ENCODE measurements at regions not wholly inside any gene's neighbourhood (a gene's known extent, or its start where the extent isn't known, plus 50 kb on each side); places are given as distances from the start of the nearest gene placed in this dataset.

DNA sequence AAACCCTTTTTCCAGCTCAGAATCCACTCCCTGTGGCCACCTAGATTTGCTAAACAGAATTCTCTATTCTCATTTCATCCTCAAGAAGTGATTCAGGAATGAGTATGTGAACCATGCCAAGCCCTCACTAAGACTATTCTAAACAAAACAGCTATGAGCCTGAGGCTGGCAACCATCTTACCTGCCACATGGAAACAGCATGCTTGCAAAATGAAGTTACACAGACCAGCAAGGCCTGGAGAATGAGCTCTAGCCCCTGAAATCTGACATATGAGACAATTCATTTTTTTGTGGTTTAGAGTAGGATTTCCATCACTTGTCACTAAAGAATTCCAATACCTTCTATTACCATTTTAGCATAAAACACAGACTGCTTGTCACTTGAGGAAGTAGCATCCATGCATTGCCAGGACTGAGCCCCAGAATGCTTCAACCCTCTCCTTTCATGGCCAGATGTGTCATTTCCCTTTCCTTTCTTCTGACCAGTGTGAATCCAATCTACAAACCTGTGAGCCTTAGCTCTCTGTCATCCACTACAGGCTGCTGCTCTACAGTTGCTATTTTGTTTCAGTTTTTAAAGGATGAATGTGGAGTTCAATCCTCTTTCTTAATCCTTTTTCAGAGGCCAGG lies 744.3 kb upstream of the ACVR2A start:
- H3K27me3 ChIP-seq: no peaks in the 10 kb centered on the region
- no peaks in the 10 kb centered on the region for H3K36me3 ChIP-seq
- peak overlapping the region; percentile 76 to 87 for H3K27ac ChIP-seq
- H3K4me1 ChIP-seq: no peaks in the 10 kb centered on the region
- DNase-seq (ENCODE audit: low spot score in 2 of 2): no peak
- TF ChIP-seq, protein P1, sequence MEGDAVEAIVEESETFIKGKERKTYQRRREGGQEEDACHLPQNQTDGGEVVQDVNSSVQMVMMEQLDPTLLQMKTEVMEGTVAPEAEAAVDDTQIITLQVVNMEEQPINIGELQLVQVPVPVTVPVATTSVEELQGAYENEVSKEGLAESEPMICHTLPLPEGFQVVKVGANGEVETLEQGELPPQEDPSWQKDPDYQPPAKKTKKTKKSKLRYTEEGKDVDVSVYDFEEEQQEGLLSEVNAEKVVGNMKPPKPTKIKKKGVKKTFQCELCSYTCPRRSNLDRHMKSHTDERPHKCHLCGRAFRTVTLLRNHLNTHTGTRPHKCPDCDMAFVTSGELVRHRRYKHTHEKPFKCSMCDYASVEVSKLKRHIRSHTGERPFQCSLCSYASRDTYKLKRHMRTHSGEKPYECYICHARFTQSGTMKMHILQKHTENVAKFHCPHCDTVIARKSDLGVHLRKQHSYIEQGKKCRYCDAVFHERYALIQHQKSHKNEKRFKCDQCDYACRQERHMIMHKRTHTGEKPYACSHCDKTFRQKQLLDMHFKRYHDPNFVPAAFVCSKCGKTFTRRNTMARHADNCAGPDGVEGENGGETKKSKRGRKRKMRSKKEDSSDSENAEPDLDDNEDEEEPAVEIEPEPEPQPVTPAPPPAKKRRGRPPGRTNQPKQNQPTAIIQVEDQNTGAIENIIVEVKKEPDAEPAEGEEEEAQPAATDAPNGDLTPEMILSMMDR (IDR thresholded peaks at IDR 0.05): no peak
- TF ChIP-seq POLR2A (IDR thresholded peaks at IDR 0.05): no peak
- TF ChIP-seq POLR2AphosphoS5 (IDR thresholded peaks at IDR 0.05): no peak
- intact Hi-C loops (cut with DNase I; ENCODE audit: low total_unique reads): loop anchor here (2.0 kb wide), 1 partner anchor 42 kb away; no protein-coding TSS in a partner anchor
- H3K4me3 ChIP-seq: no peak overlapping the region
- H3K9me3 ChIP-seq: no peaks in the 10 kb centered on the region

DNA sequence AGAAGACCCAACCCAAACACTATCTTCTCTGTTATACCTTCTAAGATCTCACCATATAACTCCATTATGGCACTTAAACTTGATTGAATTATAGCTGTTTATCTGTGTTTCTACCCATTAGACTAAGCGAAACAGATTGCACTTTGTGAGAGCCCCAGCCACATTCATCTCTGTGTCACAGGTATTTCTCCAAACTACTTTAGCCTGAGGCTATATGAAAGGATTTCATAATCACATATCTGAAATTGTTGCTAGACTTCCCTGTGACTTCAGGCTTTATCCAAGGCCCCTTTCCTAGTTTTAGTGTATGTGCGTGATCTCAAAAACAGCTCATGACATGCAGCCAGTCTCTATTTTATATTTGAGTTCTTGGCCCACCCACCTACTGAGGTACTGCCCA lies 745.0 kb upstream of the ACVR2A start:
- TF ChIP-seq, protein P1 (IDR thresholded peaks at IDR 0.05): no peak
- TF ChIP-seq POLR2A (IDR thresholded peaks at IDR 0.05) (no peak), POLR2AphosphoS5 (IDR thresholded peaks at IDR 0.05) (no peak)
- Histone ChIP-seq H3K4me3 (no peak overlapping the region), H3K36me3 (no peaks in the 10 kb centered on the region), H3K4me1 (no peaks in the 10 kb centered on the region), H3K9me3 (no peaks in the 10 kb centered on the region), H3K27me3 (no peaks in the 10 kb centered on the region), H3K27ac (peak overlapping the region; percentile 76 to 87)
- DNase-seq (ENCODE audit: low spot score in 2 of 2): no peak
- intact Hi-C loops (cut with DNase I; ENCODE audit: low total_unique reads): loop anchor here (2.0 kb wide), 1 partner anchor 43 kb away; no protein-coding TSS in a partner anchor

DNA sequence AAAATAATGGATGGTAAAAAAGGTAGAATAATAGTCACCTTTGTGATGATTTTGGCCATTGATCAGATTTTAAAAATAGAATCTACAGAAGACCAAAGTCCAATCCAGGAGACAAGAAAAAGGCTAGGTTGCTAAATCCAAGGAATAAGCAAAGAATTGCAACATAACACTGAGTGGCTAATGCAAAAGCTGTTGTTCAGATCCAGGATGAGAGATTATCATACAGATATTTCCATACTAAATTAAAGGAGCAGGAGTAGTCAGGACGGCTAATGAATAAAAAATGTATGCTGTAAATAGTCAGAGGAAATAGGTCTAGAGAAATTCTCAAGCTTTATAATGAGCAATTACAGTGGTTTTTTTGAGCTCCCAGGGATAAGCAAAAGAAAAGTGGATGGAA lies 745.9 kb upstream of the ACVR2A start:
- Histone ChIP-seq H3K27me3 (no peaks in the 10 kb centered on the region), H3K27ac (peak overlapping the region; percentile 38 to 87), H3K36me3 (no peaks in the 10 kb centered on the region), H3K4me1 (no peaks in the 10 kb centered on the region), H3K4me3 (no peak overlapping the region), H3K9me3 (no peaks in the 10 kb centered on the region)
- no peak for TF ChIP-seq POLR2AphosphoS5 (IDR thresholded peaks at IDR 0.05)
- TF ChIP-seq POLR2A (IDR thresholded peaks at IDR 0.05): no peak
- TF ChIP-seq, protein P1 (IDR thresholded peaks at IDR 0.05): no peak
- intact Hi-C loops (cut with DNase I; ENCODE audit: low total_unique reads): no loop called here
- no peak for DNase-seq (ENCODE audit: low spot score in 2 of 2)

DNA sequence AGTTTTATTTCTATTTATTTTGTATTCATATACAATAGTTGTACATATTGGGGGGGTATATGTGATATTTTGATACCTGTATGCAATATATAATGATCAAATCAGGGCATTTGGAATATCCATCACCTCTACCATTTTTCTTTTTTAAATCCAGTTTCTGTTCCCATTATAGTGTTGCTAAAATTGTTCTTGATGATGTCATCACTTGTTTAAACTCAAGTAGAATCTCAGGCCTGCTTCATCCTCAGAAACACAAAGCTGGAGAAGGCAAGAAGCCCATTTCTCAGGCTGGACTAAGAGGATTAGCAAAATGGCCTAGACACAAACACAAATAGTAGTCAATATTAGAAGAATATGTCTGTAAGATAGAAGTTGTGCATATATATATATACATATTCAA lies 747.1 kb upstream of the ACVR2A start:
- H3K4me1 ChIP-seq: no peaks in the 10 kb centered on the region
- no peak for DNase-seq (ENCODE audit: low spot score in 2 of 2)
- no peak overlapping the region for H3K4me3 ChIP-seq
- no peaks in the 10 kb centered on the region for H3K9me3 ChIP-seq
- no peak overlapping the region for H3K27ac ChIP-seq
- intact Hi-C loops (cut with DNase I; ENCODE audit: low total_unique reads): no loop called here
- no peaks in the 10 kb centered on the region for H3K27me3 ChIP-seq
- TF ChIP-seq POLR2AphosphoS5 (IDR thresholded peaks at IDR 0.05): no peak
- TF ChIP-seq, protein P1 (IDR thresholded peaks at IDR 0.05): no peak
- no peak for TF ChIP-seq POLR2A (IDR thresholded peaks at IDR 0.05)
- no peaks in the 10 kb centered on the region for H3K36me3 ChIP-seq

DNA sequence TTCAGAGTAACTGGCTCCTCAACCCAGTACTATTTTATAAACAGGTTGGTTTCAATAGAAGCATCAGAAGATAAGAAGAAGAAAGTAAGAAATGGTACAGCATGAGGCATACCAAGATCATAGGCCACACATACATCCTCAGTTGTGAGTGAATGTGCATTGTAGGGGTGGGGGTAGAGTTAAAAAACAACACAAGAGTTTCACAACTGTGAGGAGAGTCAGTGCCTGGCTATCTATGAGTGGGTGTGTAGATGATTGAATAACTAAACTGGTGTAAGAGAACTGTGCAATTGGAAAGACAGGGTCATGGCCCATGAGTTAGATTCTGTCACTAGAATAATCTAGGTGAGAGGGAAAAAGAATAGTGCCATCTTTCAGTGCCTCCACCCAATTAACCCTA lies 748.2 kb upstream of the ACVR2A start:
- no peaks in the 10 kb centered on the region for H3K4me1 ChIP-seq
- H3K27me3 ChIP-seq: no peaks in the 10 kb centered on the region
- no peak for DNase-seq (ENCODE audit: low spot score in 2 of 2)
- intact Hi-C loops (cut with DNase I; ENCODE audit: low total_unique reads): no loop called here
- TF ChIP-seq POLR2A (IDR thresholded peaks at IDR 0.05) (no peak), POLR2AphosphoS5 (IDR thresholded peaks at IDR 0.05) (no peak)
- TF ChIP-seq, protein P1 (IDR thresholded peaks at IDR 0.05): no peak
- H3K9me3 ChIP-seq: no peaks in the 10 kb centered on the region
- H3K36me3 ChIP-seq: no peaks in the 10 kb centered on the region
- no peak overlapping the region for H3K4me3 ChIP-seq
- H3K27ac ChIP-seq: no peak overlapping the region
